ENCODE measurements at regions not wholly inside any gene's neighbourhood (a gene's known extent, or its start where the extent isn't known, plus 50 kb on each side); places are given as distances from the start of the nearest gene placed in this dataset.

GRCh38 chr9:17907779-17908508 is 329.1 kb downstream of the SH3GL2 start:
- no peak overlapping the region for H3K27ac ChIP-seq
- TF ChIP-seq CTCF (conservative IDR thresholded peaks at IDR 0.05) = no peak

- no peak overlapping the region for H3K27ac ChIP-seq
- no peak for TF ChIP-seq CTCF (conservative IDR thresholded peaks at IDR 0.05)
These were observed 347.4 kb downstream of the SH3GL2 start for GRCh38 chr9:17926246-17926645.

- H3K27ac ChIP-seq = no peak overlapping the region
- no peak for TF ChIP-seq CTCF (conservative IDR thresholded peaks at IDR 0.05)
These were observed 348.8 kb downstream of the SH3GL2 start for GRCh38 chr9:17927616-17928015.

- no peak overlapping the region for H3K27ac ChIP-seq
- no peak for TF ChIP-seq CTCF (conservative IDR thresholded peaks at IDR 0.05)
These were observed 349.4 kb downstream of the SH3GL2 start for GRCh38 chr9:17928228-17928627.

- H3K27ac ChIP-seq = no peak overlapping the region
- no peak for TF ChIP-seq CTCF (conservative IDR thresholded peaks at IDR 0.05)
These were observed 349.9 kb downstream of the SH3GL2 start for GRCh38 chr9:17928768-17929167.

GRCh38 chr9:17929506-17929905 is 350.6 kb downstream of the SH3GL2 start:
- H3K27ac ChIP-seq = no peak overlapping the region
- no peak for TF ChIP-seq CTCF (conservative IDR thresholded peaks at IDR 0.05)

- H3K27ac ChIP-seq = no peak overlapping the region
- no peak for TF ChIP-seq CTCF (conservative IDR thresholded peaks at IDR 0.05)
These were observed 351.2 kb downstream of the SH3GL2 start for GRCh38 chr9:17930071-17930470.

Measured in VCaP (cell line).